Panc1 (cell line): ENCODE measurements at regions not wholly inside any gene's neighbourhood (a gene's known extent, or its start where the extent isn't known, plus 50 kb on each side); places are given as distances from the start of the nearest gene placed in this dataset.

ENCODE experiments used
- ATAC-seq: fragments of 200-7000 bp; cut with Tn5 transposase; 2 replicates; pipeline ENCODE4 v1.9.1; 2020; ENCODE audit warnings: mild to moderate bottlenecking, moderate library complexity
- BruUV-seq: library from RNA; stranded (reverse); fragments of 400-500 nt; replicated peaks from 2 replicates; lab custom pipeline; 2021; lab: Mats Ljungman, UMichigan
- CTCF ChIA-PET: fragments of 300-600 bp; sonication (Branson Sonifier 250); formaldehyde crosslinking; loops from one replicate; lab custom pipeline; 2022; ENCODE audit warnings: antibody characterized with exemption; lab: Charles Lee
- POLR2A ChIA-PET: fragments of 300-600 bp; sonication (Branson Sonifier 250); formaldehyde crosslinking; loops from one replicate; lab custom pipeline; 2022; ENCODE audit warnings: antibody characterized with exemption; lab: Charles Lee
- DNase-seq: peaks from one replicate; pipeline ENCODE4 v3.0.0-alpha.2; 2010; ENCODE audit warnings: low read depth, low spot score
- H3K27ac ChIP-seq: 2 replicates; pipeline ENCODE4 v1.5.1; 2011; ENCODE audit warnings: mild to moderate bottlenecking, low read length, inconsistent platforms
- H3K27me3 ChIP-seq: fragments of 200-500 bp; sonication (Bioruptor generic); 2 replicates; pipeline ENCODE4 v1.6.0; 2014; ENCODE audit warnings: low read length, inconsistent platforms; ENCODE audit not compliant: control insufficient read depth, insufficient read depth
- H3K36me3 ChIP-seq: fragments of 200-500 bp; sonication (Bioruptor generic); 2 replicates; pipeline ENCODE4 v1.5.1; 2014; ENCODE audit warnings: inconsistent platforms, mild to moderate bottlenecking, low read length, moderate library complexity; ENCODE audit not compliant: control insufficient read depth, insufficient read depth
- H3K4me1 ChIP-seq: 2 replicates; pipeline ENCODE4 v1.5.1; 2011; ENCODE audit warnings: inconsistent platforms, mild to moderate bottlenecking, low read length, moderate library complexity; ENCODE audit not compliant: control insufficient read depth, insufficient read depth
- H3K4me3 ChIP-seq, 2 experiments: 2 replicates each; pipeline ENCODE4 v1.5.1; 2011 to 2012; ENCODE audit warnings: low read depth in 2 of 2, low read length in 2 of 2, mild to moderate bottlenecking in 2 of 2, inconsistent platforms in 1 of 2, moderate library complexity in 1 of 2
- H3K9me3 ChIP-seq: fragments of 200-500 bp; sonication (Bioruptor generic); 2 replicates; pipeline ENCODE4 v1.5.1; 2014; ENCODE audit warnings: low read depth, mild to moderate bottlenecking, inconsistent platforms, low read length, moderate library complexity; ENCODE audit not compliant: control insufficient read depth, insufficient read depth
- CTCF ChIP-seq: fragments of 450-650 bp; IDR thresholded peaks from 2 replicates; pipeline ENCODE4 v1.5.1; 2017; ENCODE audit warnings: mild to moderate bottlenecking
- POLR2AphosphoS5 ChIP-seq: IDR thresholded peaks from 2 replicates; pipeline ENCODE4 v1.6.1; 2012; ENCODE audit warnings: mild to moderate bottlenecking, low read depth, low read length, moderate library complexity
- REST ChIP-seq, 2 experiments: IDR thresholded peaks; 2 replicates each; pipeline ENCODE4 v1.6.1; 2011 to 2012; ENCODE audit warnings: low read depth in 2 of 2, control low read depth in 1 of 2, low read length in 1 of 2, mild to moderate bottlenecking in 1 of 2, moderate library complexity in 1 of 2; ENCODE audit not compliant: insufficient read depth in 1 of 2
- SIN3A ChIP-seq: IDR thresholded peaks from 2 replicates; pipeline ENCODE4 v1.6.1; 2012; ENCODE audit warnings: low read depth, mild to moderate bottlenecking, low read length, moderate library complexity, borderline replicate concordance; ENCODE audit not compliant: insufficient read depth
- TCF7L2 ChIP-seq: IDR thresholded peaks from 2 replicates; pipeline ENCODE4 v1.6.1; 2011; ENCODE audit warnings: mild to moderate bottlenecking, low read depth, low read length, inconsistent platforms
- in situ Hi-C: cut with HindIII; loops from 2 replicates; pipeline ENCODE4 v1.10.0; 2016; ENCODE audit warnings: low sequenced_read_pairs, low pct_unique_long_range_greater_than_20kb
- intact Hi-C: fragments of 100-400 bp; cut with micrococcal nuclease; formaldehyde crosslinking; loops from one replicate; pipeline ENCODE4 v1.10.0; 2022; ENCODE audit not compliant: unreplicated experiment

GRCh38 chr5:106417163-106417562 is 1253.6 kb downstream of the EFNA5 start:
- DNase-seq (no peak), ATAC-seq (no peak)
- Histone ChIP-seq H3K9me3 (no peaks in the 10 kb centered on the region), H3K27ac (no peak overlapping the region), H3K4me1 (no peaks in the 10 kb centered on the region), H3K27me3 (no peaks in the 10 kb centered on the region), H3K4me3 (no peak overlapping the region), H3K36me3 (no peaks in the 10 kb centered on the region)
- in situ Hi-C loops, result no loop called here
- POLR2A ChIA-PET, result no interaction called here
- no TSS peak for BruUV-seq
- intact Hi-C loops, result no loop called here
- no peak for TF ChIP-seq CTCF
- CTCF ChIA-PET, result no interaction called here

- intact Hi-C loops, result no loop called here
- Histone ChIP-seq H3K4me1 (no peaks in the 10 kb centered on the region), H3K9me3 (no peaks in the 10 kb centered on the region), H3K27ac (no peak overlapping the region), H3K36me3 (no peaks in the 10 kb centered on the region), H3K27me3 (no peaks in the 10 kb centered on the region), H3K4me3 (no peak overlapping the region)
- CTCF ChIA-PET, result no interaction called here
- DNase-seq (no peak), ATAC-seq (no peak)
- BruUV-seq, result no TSS peak
- TF ChIP-seq TCF7L2 (no peak), CTCF (no peak), POLR2AphosphoS5 (no peak), SIN3A (no peak), REST (IDR thresholded peaks at IDR 0.05; ENCODE audit: insufficient read depth in 1 of 2, low read depth in 2 of 2, low read length in 1 of 2) (no peak)
- in situ Hi-C loops, result no loop called here
- POLR2A ChIA-PET, result no interaction called here
These were observed 1255.2 kb downstream of the EFNA5 start for GRCh38 chr5:106415541-106415940.

GRCh38 chr5:106414342-106414741 is 1256.4 kb downstream of the EFNA5 start:
- Histone ChIP-seq H3K36me3 (no peaks in the 10 kb centered on the region), H3K9me3 (no peaks in the 10 kb centered on the region), H3K4me3 (no peak overlapping the region), H3K27me3 (no peaks in the 10 kb centered on the region), H3K27ac (no peak overlapping the region), H3K4me1 (no peaks in the 10 kb centered on the region)
- no peak for TF ChIP-seq CTCF
- TF ChIP-seq POLR2AphosphoS5, result no peak
- TF ChIP-seq REST (IDR thresholded peaks at IDR 0.05; ENCODE audit: insufficient read depth in 1 of 2, low read depth in 2 of 2, low read length in 1 of 2), result no peak
- TF ChIP-seq TCF7L2, result no peak
- no peak for TF ChIP-seq SIN3A
- CTCF ChIA-PET, result no interaction called here
- POLR2A ChIA-PET, result no interaction called here
- ATAC-seq (no peak), DNase-seq (no peak)
- intact Hi-C loops (no loop called here), in situ Hi-C loops (no loop called here)
- no TSS peak for BruUV-seq
